HepG2 (cell line): ENCODE measurements at regions not wholly inside any gene's neighbourhood (a gene's known extent, or its start where the extent isn't known, plus 50 kb on each side); places are given as distances from the start of the nearest gene placed in this dataset.

Experiments used
- ATAC-seq: fragments of 200-7000 bp; cut with Tn5 transposase; 3 replicates; pipeline ENCODE4 v1.9.1; 2020; ENCODE audit warnings: mild to moderate bottlenecking, moderate library complexity
- BruUV-seq: library from RNA; stranded (reverse); fragments of 400-500 nt; replicated peaks from 2 replicates; lab custom pipeline; 2021; lab: Mats Ljungman, UMichigan
- CTCF ChIA-PET: fragments of 300-600 bp; formaldehyde crosslinking; extraction: SDS; loops from one replicate; lab custom pipeline; 2021; ENCODE audit warnings: low total read pairs, inconsistent platforms, low intra/inter-chr PET ratio; lab: Yijun Ruan, JAX
- POLR2A ChIA-PET: fragments of 350-600 bp; sonication (Branson Sonifier 250); formaldehyde crosslinking; loops from one replicate; lab custom pipeline; 2020; ENCODE audit warnings: antibody characterized with exemption, inconsistent platforms; lab: Yijun Ruan, JAX
- DNase-seq: peaks from one replicate; pipeline ENCODE4 v3.0.0-alpha.2; 2015; ENCODE audit warnings: low spot score
- FAIRE-seq: peaks from 3 replicates; lab custom pipeline; 2011; peaks lifted over from hg19 to GRCh38; lab: Jason Lieb, UNC
- H2AFZ ChIP-seq: one replicate; pipeline ENCODE4 v1.6.1; 2011; ENCODE audit warnings: low read length, inconsistent platforms
- H3K27ac ChIP-seq: fragments of 300-600 bp; 3 replicates; pipeline ENCODE4 v1.8.0; 2011; ENCODE audit warnings: mixed run types, mild to moderate bottlenecking, mixed read lengths, low read length, inconsistent platforms; ENCODE audit not compliant: insufficient read depth; ENCODE audit errors: extremely low read length
- H3K27me3 ChIP-seq, 2 experiments: fragments of 200-600 bp in 1 of 2; 2 replicates in 1 of 2; 3 replicates in 1 of 2; pipeline versions ENCODE4 v1.6.0 to v1.8.0; 2011; ENCODE audit warnings: low read length in 2 of 2, mild to moderate bottlenecking in 2 of 2, moderate library complexity in 2 of 2, inconsistent platforms in 1 of 2; ENCODE audit not compliant: insufficient read depth in 2 of 2, control insufficient read depth in 1 of 2
- H3K36me3 ChIP-seq, 2 experiments: fragments of 200-600 bp in 1 of 2; replicated peaks in 1 of 2; 2 replicates in 1 of 2; 3 replicates in 1 of 2; pipeline versions ENCODE4 v1.5.1 to v1.8.0; 2011; ENCODE audit warnings: low read length in 2 of 2, inconsistent platforms in 1 of 2; ENCODE audit not compliant: insufficient read depth in 2 of 2, control insufficient read depth in 1 of 2
- H3K4me1 ChIP-seq: 2 replicates; pipeline ENCODE4 v1.5.1; 2012; ENCODE audit warnings: low read length, inconsistent platforms; ENCODE audit not compliant: insufficient read depth
- H3K4me2 ChIP-seq: 2 replicates; pipeline ENCODE4 v1.6.0; 2011; ENCODE audit warnings: low read depth, low read length, inconsistent platforms
- H3K4me3 ChIP-seq, 3 experiments: fragments of 200-600 bp in 1 of 3; sonication (generic), shearing (Covaris generic) in 1 of 3; replicated peaks in 1 of 3; 2 replicates each; pipeline ENCODE4 v1.5.1; 2011 to 2016; ENCODE audit warnings: low read length in 3 of 3, inconsistent platforms in 2 of 3, low read depth in 2 of 3, mild to moderate bottlenecking in 2 of 3, control low read depth in 1 of 3, mixed read lengths in 1 of 3; ENCODE audit not compliant: insufficient read depth in 1 of 3
- H3K79me2 ChIP-seq: one replicate; pipeline ENCODE4 v1.6.1; 2011; ENCODE audit warnings: low read length, inconsistent platforms; ENCODE audit not compliant: insufficient read depth
- H3K9ac ChIP-seq: 2 replicates; pipeline ENCODE4 v1.6.0; 2011; ENCODE audit warnings: mild to moderate bottlenecking, low read depth, low read length, inconsistent platforms; ENCODE audit not compliant: insufficient read depth
- H3K9me3 ChIP-seq: 2 replicates; pipeline ENCODE4 v1.5.1; 2012; ENCODE audit warnings: mild to moderate bottlenecking, low read length
- H4K20me1 ChIP-seq: 2 replicates; pipeline ENCODE4 v1.6.0; 2011; ENCODE audit warnings: inconsistent platforms, mild to moderate bottlenecking, low read length, moderate library complexity; ENCODE audit not compliant: insufficient read depth
- DR1 ChIP-seq: sonication (generic); formaldehyde crosslinking; IDR thresholded peaks from 2 replicates; pipeline ENCODE4 v1.8.0; 2021; ENCODE audit warnings: mild to moderate bottlenecking, missing genetic modification reagents, inconsistent platforms
- E2F5 ChIP-seq: sonication (generic); formaldehyde crosslinking; conservative IDR thresholded peaks from 2 replicates; pipeline ENCODE4 v1.4.0; 2020; ENCODE audit warnings: missing genetic modification reagents
- EED ChIP-seq: sonication (generic); formaldehyde crosslinking; IDR thresholded peaks from 2 replicates; pipeline ENCODE4 v1.5.0; 2020; ENCODE audit warnings: mild to moderate bottlenecking, missing genetic modification reagents
- GLMP ChIP-seq: sonication (generic); formaldehyde crosslinking; IDR thresholded peaks from 2 replicates; pipeline ENCODE4 v1.9.0; 2021; ENCODE audit warnings: missing genetic modification reagents, mild to moderate bottlenecking, borderline replicate concordance
- HHEX ChIP-seq: IDR thresholded peaks from 2 replicates; pipeline ENCODE4 v1.6.1; 2016; ENCODE audit warnings: control low read depth
- HOXA7 ChIP-seq: sonication (generic); formaldehyde crosslinking; IDR thresholded peaks from 2 replicates; pipeline ENCODE4 v1.8.1; 2022; ENCODE audit warnings: mild to moderate bottlenecking, missing genetic modification reagents, moderate library complexity
- MNT ChIP-seq: fragments of 450-650 bp; IDR thresholded peaks from 2 replicates; pipeline ENCODE4 v1.6.1; 2016
- NR1H2 ChIP-seq: sonication (generic); formaldehyde crosslinking; IDR thresholded peaks from 2 replicates; pipeline ENCODE4 v1.8.1; 2022; ENCODE audit warnings: low read depth, missing genetic modification reagents, borderline replicate concordance
- NRL ChIP-seq: sonication (generic); formaldehyde crosslinking; IDR thresholded peaks from 2 replicates; pipeline ENCODE4 v1.5.0; 2020; ENCODE audit warnings: missing genetic modification reagents, mild to moderate bottlenecking, moderate library complexity, borderline replicate concordance
- PRPF4 ChIP-seq: fragments of 200-400 bp; formaldehyde crosslinking; IDR thresholded peaks from 2 replicates; pipeline ENCODE4 v1.6.1; 2016; ENCODE audit warnings: low read length, low read depth; ENCODE audit not compliant: poor library complexity, severe bottlenecking
- SP2 ChIP-seq: sonication (generic); formaldehyde crosslinking; IDR thresholded peaks from 2 replicates; pipeline ENCODE4 v1.5.1; 2020; ENCODE audit warnings: mild to moderate bottlenecking, missing genetic modification reagents
- SRSF9 ChIP-seq: fragments of 200-400 bp; formaldehyde crosslinking; IDR thresholded peaks from 2 replicates; pipeline ENCODE4 v1.6.1; 2018; ENCODE audit warnings: borderline replicate concordance, mild to moderate bottlenecking, low read depth, low read length; ENCODE audit not compliant: insufficient read depth, poor library complexity, severe bottlenecking
- ZBTB26 ChIP-seq: IDR thresholded peaks from 2 replicates; pipeline ENCODE4 v1.6.1; 2016; ENCODE audit warnings: missing compliant biosample characterization, missing genetic modification reagents, borderline replicate concordance
- ZBTB3 ChIP-seq: sonication (generic); formaldehyde crosslinking; IDR thresholded peaks from 2 replicates; pipeline ENCODE4 v1.4.0; 2020; ENCODE audit warnings: low read depth, mild to moderate bottlenecking, moderate library complexity, missing genetic modification reagents, borderline replicate concordance
- ZFP36L1 ChIP-seq: sonication (generic); formaldehyde crosslinking; IDR thresholded peaks from 2 replicates; pipeline ENCODE4 v1.8.0; 2022; ENCODE audit warnings: mild to moderate bottlenecking, missing genetic modification reagents, moderate library complexity
- ZNF3 ChIP-seq: IDR thresholded peaks from 2 replicates; pipeline ENCODE4 v1.7.0; 2017; ENCODE audit warnings: inconsistent platforms
- ZNF580 ChIP-seq: IDR thresholded peaks from 2 replicates; pipeline ENCODE4 v1.6.1; 2016; ENCODE audit warnings: low read depth, borderline replicate concordance
- ZNF704 ChIP-seq: sonication (generic); formaldehyde crosslinking; IDR thresholded peaks from 2 replicates; pipeline ENCODE4 v1.8.1; 2023; ENCODE audit warnings: mild to moderate bottlenecking, inconsistent platforms, moderate library complexity, missing genetic modification reagents, borderline replicate concordance
- whole genome bisulfite sequencing: methylation state at CpG from one replicate; pipeline ENCODE4 v1.1.6; 2017; ENCODE audit warnings: low lambda C conversion rate; 5-methylcytosine and 5-hydroxymethylcytosine counted together
- in situ Hi-C: cut with HindIII; loops from 2 replicates; pipeline ENCODE4 v1.10.0; 2017; ENCODE audit warnings: low pct_unique_long_range_greater_than_20kb; ENCODE audit not compliant: extremely low pct_ligation_motif_present
- intact Hi-C: fragments of 100-400 bp; cut with micrococcal nuclease; formaldehyde crosslinking; loops from one replicate; pipeline ENCODE4 v1.10.0; 2022; ENCODE audit not compliant: unreplicated experiment

- Histone ChIP-seq H3K4me3 (no peak overlapping the region), H3K9me3 (no peaks in the 10 kb centered on the region), H3K79me2 (no peaks in the 10 kb centered on the region), H3K9ac (no peak overlapping the region), H3K36me3 (no peaks in the 10 kb centered on the region), H3K4me2 (no peak overlapping the region), H2AFZ (no peak overlapping the region), H3K4me1 (no peaks in the 10 kb centered on the region), H3K27me3 (no peaks in the 10 kb centered on the region), H4K20me1 (no peaks in the 10 kb centered on the region; the same call in 1 of the 2 replicates), H3K27ac (no peak overlapping the region)
- TF ChIP-seq ZBTB3 (CRISPR knock-in tag) (no peak), DR1 (CRISPR knock-in tag) (no peak), GLMP (CRISPR knock-in tag) (no peak), ZBTB26 (CRISPR knock-in tag) (no peak), PRPF4 (no peak), HHEX (CRISPR knock-in tag) (no peak), SP2 (CRISPR knock-in tag) (no peak), EED (CRISPR knock-in tag) (no peak), ZFP36L1 (CRISPR knock-in tag) (no peak), ZNF3 (CRISPR knock-in tag) (no peak), NRL (CRISPR knock-in tag) (no peak), HOXA7 (CRISPR knock-in tag) (no peak), SRSF9 (no peak), ZNF580 (CRISPR knock-in tag) (no peak), NR1H2 (CRISPR knock-in tag) (no peak), ZNF704 (no peak), E2F5 (CRISPR knock-in tag) (no peak), MNT (no peak)
- intact Hi-C loops (no loop called here), in situ Hi-C loops (no loop called here)
- no peak for DNase-seq
- no peak for FAIRE-seq
- ChIA-PET CTCF (no interaction called here), POLR2A (no interaction called here)
- WGBS = 61% methylated on average over 4 of the region's 5 CpGs
- BruUV-seq = no TSS peak
- no peak for ATAC-seq
Measured at GRCh38 chr4:137663251-137664045, 131.2 kb upstream of the PCDH18 start.
